ENCODE measurements at regions not wholly inside any gene's neighbourhood (a gene's known extent, or its start where the extent isn't known, plus 50 kb on each side); places are given as distances from the start of the nearest gene placed in this dataset.
"Not testable (repeated sequence)": the region's sequence is repeated elsewhere in the genome, so short reads cannot be mapped to it uniquely, and the experiment has no call there.

DNA sequence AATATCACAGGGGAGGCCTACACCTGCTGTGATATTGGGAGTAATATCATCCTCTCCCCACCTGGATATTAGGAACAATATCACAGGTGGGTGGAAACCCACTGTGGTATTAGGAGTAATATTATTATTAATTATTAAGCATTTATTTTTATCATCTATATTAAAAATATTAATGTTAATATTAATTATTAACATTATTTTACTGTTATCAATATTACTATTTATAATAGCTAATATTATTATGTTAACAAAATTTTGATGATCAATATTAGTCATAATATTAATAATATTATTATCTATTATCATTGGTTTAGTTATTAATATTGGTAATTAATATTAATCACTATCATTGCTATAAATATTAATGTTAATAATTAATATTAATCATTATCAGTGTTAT is 161.1 kb upstream of the API5 start:
- Histone ChIP-seq H3K4me1 (ENCODE audit: control insufficient read depth, low read length) (no peaks in the 10 kb centered on the region), H3K79me2 (ENCODE audit: control insufficient read depth, low read length) (no peaks in the 10 kb centered on the region), H3F3A (ENCODE audit: control insufficient read depth, insufficient read depth) (no peaks in the 10 kb centered on the region), H3K27ac (ENCODE audit: low read depth, low read length) (no peak overlapping the region), H3K9me2 (replicated peaks; ENCODE audit: control insufficient read depth, low read length) (no peaks in the 10 kb centered on the region), H3K27me3 (ENCODE audit: control insufficient read depth, low read length) (no peaks in the 10 kb centered on the region), H3K9me3 (ENCODE audit: control insufficient read depth, insufficient read depth, low read length) (no peaks in the 10 kb centered on the region), H3K36me3 (ENCODE audit: control insufficient read depth, low read length) (no peaks in the 10 kb centered on the region), H3K4me3 (ENCODE audit: low read length) (no peak overlapping the region), H3K4me2 (ENCODE audit: low read length) (no peak overlapping the region), H4K20me1 (ENCODE audit: control insufficient read depth, insufficient read depth, low read depth, low read length) (no peaks in the 10 kb centered on the region)
- TF ChIP-seq EZH2phosphoT487 (IDR thresholded peaks at IDR 0.05; ENCODE audit: borderline replicate concordance, low read length) (no peak), CTCF (IDR thresholded peaks at IDR 0.05; ENCODE audit: low read depth, low read length, poor library complexity, severe bottlenecking) (no peak)

GRCh38 chr11:43164831-43165230 is 147.0 kb upstream of the API5 start:
- TF ChIP-seq CTCF (IDR thresholded peaks at IDR 0.05; ENCODE audit: low read depth, low read length, poor library complexity, severe bottlenecking) (no peak), EZH2phosphoT487 (IDR thresholded peaks at IDR 0.05; ENCODE audit: borderline replicate concordance, low read length) (no peak)
- no peaks in the 10 kb centered on the region for H3K9me3 ChIP-seq (ENCODE audit: control insufficient read depth, insufficient read depth, low read length)
- H3K4me1 ChIP-seq (ENCODE audit: control insufficient read depth, low read length): no peaks in the 10 kb centered on the region
- no peaks in the 10 kb centered on the region for H3K36me3 ChIP-seq (ENCODE audit: control insufficient read depth, low read length)
- H3K27ac ChIP-seq (ENCODE audit: low read depth, low read length): no peak overlapping the region
- no peaks in the 10 kb centered on the region for H3K9me2 ChIP-seq (replicated peaks; ENCODE audit: control insufficient read depth, low read length)
- H3F3A ChIP-seq (ENCODE audit: control insufficient read depth, insufficient read depth): no peaks in the 10 kb centered on the region
- H3K4me3 ChIP-seq (ENCODE audit: low read length): no peak overlapping the region
- H3K27me3 ChIP-seq (ENCODE audit: control insufficient read depth, low read length): no peaks in the 10 kb centered on the region
- H4K20me1 ChIP-seq (ENCODE audit: control insufficient read depth, insufficient read depth, low read depth, low read length): no peaks in the 10 kb centered on the region
- no peak overlapping the region for H3K4me2 ChIP-seq (ENCODE audit: low read length)
- no peaks in the 10 kb centered on the region for H3K79me2 ChIP-seq (ENCODE audit: control insufficient read depth, low read length)

DNA sequence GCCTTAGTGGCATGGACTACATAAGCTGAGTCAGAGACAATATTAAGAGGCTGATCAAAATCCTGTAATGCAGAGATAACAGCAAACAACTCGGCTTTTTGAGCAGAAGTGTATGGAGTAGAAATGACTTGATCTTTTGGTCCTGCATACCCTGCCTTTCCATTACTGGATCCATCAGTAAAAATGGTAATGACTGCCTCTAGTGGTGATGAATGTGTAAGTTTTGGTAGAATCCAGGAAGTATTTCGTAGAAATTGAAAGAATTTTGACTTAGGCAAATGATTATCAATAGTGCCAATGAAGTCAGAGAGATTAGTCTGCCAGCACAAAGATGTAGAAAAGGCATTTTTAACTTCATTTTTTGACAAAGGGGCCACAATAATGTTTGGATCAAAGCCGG is 146.4 kb upstream of the API5 start:
- H3K79me2 ChIP-seq (ENCODE audit: control insufficient read depth, low read length); H3K36me3 ChIP-seq (ENCODE audit: control insufficient read depth, low read length); H3K27ac ChIP-seq (ENCODE audit: low read depth, low read length); H3F3A ChIP-seq (ENCODE audit: control insufficient read depth, insufficient read depth); H3K9me2 ChIP-seq (replicated peaks; ENCODE audit: control insufficient read depth, low read length); H4K20me1 ChIP-seq (ENCODE audit: control insufficient read depth, insufficient read depth, low read depth, low read length); H3K4me2 ChIP-seq (ENCODE audit: low read length); H3K4me1 ChIP-seq (ENCODE audit: control insufficient read depth, low read length); H3K9me3 ChIP-seq (ENCODE audit: control insufficient read depth, insufficient read depth, low read length); H3K4me3 ChIP-seq (ENCODE audit: low read length); H3K27me3 ChIP-seq (ENCODE audit: control insufficient read depth, low read length): not testable (repeated sequence)
- peak; percentile 29 for TF ChIP-seq CTCF (IDR thresholded peaks at IDR 0.05; ENCODE audit: low read depth, low read length, poor library complexity, severe bottlenecking)

DNA sequence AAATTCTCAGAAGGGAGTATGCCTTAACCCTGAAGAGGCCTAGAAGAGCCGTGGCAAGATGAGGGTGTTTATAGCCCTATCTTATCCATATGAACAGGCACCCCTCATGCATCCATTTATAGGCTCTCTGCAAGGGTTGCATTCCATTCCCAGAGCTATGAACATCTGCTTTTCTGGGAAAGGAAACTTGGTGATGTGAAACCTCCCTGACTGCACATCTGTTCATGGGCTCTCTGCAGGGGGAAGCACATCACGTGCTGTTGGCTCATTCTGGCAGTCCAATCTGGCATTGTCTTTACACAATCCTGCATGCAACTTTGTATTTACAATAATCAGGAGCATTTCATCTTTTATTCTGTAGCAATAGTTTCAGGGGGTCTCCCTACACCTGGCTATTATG is 143.6 kb upstream of the API5 start:
- not testable (repeated sequence) for H3K4me1 ChIP-seq (ENCODE audit: control insufficient read depth, low read length); H3K4me2 ChIP-seq (ENCODE audit: low read length); H3F3A ChIP-seq (ENCODE audit: control insufficient read depth, insufficient read depth); H3K27ac ChIP-seq (ENCODE audit: low read depth, low read length); H3K4me3 ChIP-seq (ENCODE audit: low read length); H3K27me3 ChIP-seq (ENCODE audit: control insufficient read depth, low read length); H4K20me1 ChIP-seq (ENCODE audit: control insufficient read depth, insufficient read depth, low read depth, low read length); H3K79me2 ChIP-seq (ENCODE audit: control insufficient read depth, low read length); H3K9me2 ChIP-seq (replicated peaks; ENCODE audit: control insufficient read depth, low read length); H3K9me3 ChIP-seq (ENCODE audit: control insufficient read depth, insufficient read depth, low read length); H3K36me3 ChIP-seq (ENCODE audit: control insufficient read depth, low read length)

Data from DOHH2 (cell line).